GM12878 (cell line): ENCODE measurements at regions not wholly inside any gene's neighbourhood (a gene's known extent, or its start where the extent isn't known, plus 50 kb on each side); places are given as distances from the start of the nearest gene placed in this dataset.

ENCODE experiments used
- ATAC-seq: fragments of 200-7000 bp; cut with Tn5 transposase; 3 replicates; pipeline ENCODE4 v1.9.1; 2020; ENCODE audit warnings: mild to moderate bottlenecking, moderate library complexity
- BruUV-seq: library from RNA; stranded (reverse); fragments of 400-500 nt; replicated peaks from 2 replicates; lab custom pipeline; 2021; lab: Mats Ljungman, UMichigan
- CTCF ChIA-PET: fragments of 300-600 bp; sonication (Branson Sonifier 250); formaldehyde crosslinking; extraction: SDS; loops from one replicate; lab custom pipeline; 2021; ENCODE audit warnings: inconsistent platforms; lab: Yijun Ruan, JAX
- POLR2A ChIA-PET: fragments of 350-600 bp; formaldehyde crosslinking; extraction: SDS; loops from one replicate; lab custom pipeline; 2021; ENCODE audit warnings: inconsistent platforms; lab: Charles Lee
- RAD21 ChIA-PET: fragments of 300-600 bp; sonication (Branson Sonifier 250); formaldehyde crosslinking; loops from one replicate; lab custom pipeline; 2023; ENCODE audit warnings: antibody characterized with exemption; ENCODE audit not compliant: unreplicated experiment; lab: Charles Lee
- SMC1A ChIA-PET: fragments of 300-600 bp; sonication (Branson Sonifier 250); formaldehyde crosslinking; loops from one replicate; lab custom pipeline; 2023; ENCODE audit not compliant: unreplicated experiment, uncharacterized antibody; lab: Charles Lee
- DNase-seq: peaks from one replicate; pipeline ENCODE4 v3.0.0-alpha.2; 2011; ENCODE audit warnings: low read depth, low spot score
- FAIRE-seq: peaks from 3 replicates; lab custom pipeline; 2011; peaks lifted over from hg19 to GRCh38; lab: Jason Lieb, UNC
- H2AFZ ChIP-seq: 2 replicates; pipeline ENCODE4 v1.6.0; 2011; ENCODE audit warnings: low read depth, low read length, control low read depth; ENCODE audit not compliant: control insufficient read depth
- H3K27ac ChIP-seq: 2 replicates; pipeline ENCODE4 v1.5.1; 2011; ENCODE audit warnings: control low read depth; ENCODE audit not compliant: control insufficient read depth, insufficient read depth
- H3K27me3 ChIP-seq, 2 experiments: replicated peaks in 1 of 2; 2 replicates each; pipeline versions ENCODE4 v1.6.0 to v1.6.1; 2011; ENCODE audit warnings: low read length in 1 of 2; ENCODE audit not compliant: control insufficient read depth in 2 of 2, insufficient read depth in 2 of 2
- H3K36me3 ChIP-seq, 2 experiments: 2 replicates each; pipeline ENCODE4 v1.5.1; 2011; ENCODE audit warnings: low read length in 1 of 2; ENCODE audit not compliant: control insufficient read depth in 2 of 2, insufficient read depth in 2 of 2
- H3K4me1 ChIP-seq: 2 replicates; pipeline ENCODE4 v1.6.1; 2011; ENCODE audit warnings: mild to moderate bottlenecking, low read length, moderate library complexity, mixed read lengths; ENCODE audit not compliant: control insufficient read depth, insufficient read depth
- H3K4me2 ChIP-seq: 2 replicates; pipeline ENCODE4 v1.6.0; 2011; ENCODE audit warnings: control low read depth; ENCODE audit not compliant: control insufficient read depth, insufficient read depth
- H3K4me3 ChIP-seq: fragments of 200-600 bp; sonication (generic); 2 replicates; pipeline ENCODE4 v1.5.1; 2016
- H3K79me2 ChIP-seq: 2 replicates; pipeline ENCODE4 v1.6.0; 2011; ENCODE audit warnings: low read length; ENCODE audit not compliant: control insufficient read depth, insufficient read depth
- H3K9ac ChIP-seq: 2 replicates; pipeline ENCODE4 v1.8.0; 2011; ENCODE audit warnings: low read length, control low read depth, mixed read lengths; ENCODE audit not compliant: control insufficient read depth, insufficient read depth
- H3K9me3 ChIP-seq: replicated peaks from 3 replicates; pipeline ENCODE4 v1.5.1; 2011; ENCODE audit warnings: mild to moderate bottlenecking, low read length; ENCODE audit not compliant: control insufficient read depth, insufficient read depth
- H4K20me1 ChIP-seq: 2 replicates; pipeline ENCODE4 v1.6.0; 2011; ENCODE audit not compliant: control insufficient read depth, insufficient read depth
- CBX3 ChIP-seq: fragments of 200-600 bp; sonication (generic); IDR thresholded peaks from 2 replicates; pipeline ENCODE4 v1.6.1; 2016; ENCODE audit warnings: low read depth, borderline replicate concordance
- CHD1 ChIP-seq: IDR thresholded peaks from 2 replicates; pipeline ENCODE4 v1.6.1; 2012; ENCODE audit warnings: low read depth, low read length, improper control_type of control experiment
- ETV6 ChIP-seq, 2 experiments: fragments of 450-650 bp in 1 of 2; IDR thresholded peaks in 1 of 2; conservative IDR thresholded peaks in 1 of 2; 2 replicates each; pipeline ENCODE4 v1.6.1; 2014; ENCODE audit warnings: antibody characterized with exemption in 1 of 2, borderline replicate concordance in 1 of 2, low read depth in 1 of 2, mild to moderate bottlenecking in 1 of 2, moderate library complexity in 1 of 2
- FOXK2 ChIP-seq: fragments of 450-650 bp; IDR thresholded peaks from 2 replicates; pipeline ENCODE4 v1.6.1; 2017; ENCODE audit warnings: mild to moderate bottlenecking, moderate library complexity
- NFXL1 ChIP-seq: fragments of 450-650 bp; IDR thresholded peaks from 2 replicates; pipeline ENCODE4 v1.6.1; 2017; ENCODE audit warnings: antibody characterized with exemption, mild to moderate bottlenecking, borderline replicate concordance
- SMARCA5 ChIP-seq: fragments of 450-650 bp; IDR thresholded peaks from 2 replicates; pipeline ENCODE4 v1.6.1; 2017; ENCODE audit warnings: mild to moderate bottlenecking
- SUPT20H ChIP-seq: IDR thresholded peaks from 2 replicates; pipeline ENCODE4 v1.6.1; 2011; ENCODE audit warnings: low read depth, mild to moderate bottlenecking, low read length, moderate library complexity, borderline replicate concordance; ENCODE audit not compliant: control insufficient read depth
- WGBS: methylation state at CpG from one replicate; pipeline ENCODE4 v1.1.6; 2016; ENCODE audit warnings: low lambda C conversion rate; ENCODE audit not compliant: insufficient replicate concordance, insufficient coverage; ENCODE audit errors: missing lambda C conversion rate; 5-methylcytosine and 5-hydroxymethylcytosine counted together
- in situ Hi-C: fragments of 300-500 bp; cut with MboI; formaldehyde crosslinking; loops from 9 replicates; pipeline ENCODE4 v1.14.3; 2018; ENCODE audit warnings: mixed read lengths
- intact Hi-C: fragments of 100-400 bp; cut with micrococcal nuclease; formaldehyde crosslinking; loops from one replicate; pipeline ENCODE4 v1.14.2; 2022; ENCODE audit not compliant: unreplicated experiment
- TF ChIP-seq, protein P1 (sequence below): fragments of 450-650 bp; IDR thresholded peaks from 2 replicates; pipeline ENCODE4 v1.6.1; 2018; ENCODE audit warnings: mild to moderate bottlenecking, low read depth, moderate library complexity; ENCODE audit not compliant: partially characterized antibody
- TF ChIP-seq, protein P2 (sequence below): IDR thresholded peaks from 2 replicates; pipeline ENCODE4 v1.6.1; 2012; ENCODE audit warnings: mild to moderate bottlenecking, low read depth, low read length

DNA sequence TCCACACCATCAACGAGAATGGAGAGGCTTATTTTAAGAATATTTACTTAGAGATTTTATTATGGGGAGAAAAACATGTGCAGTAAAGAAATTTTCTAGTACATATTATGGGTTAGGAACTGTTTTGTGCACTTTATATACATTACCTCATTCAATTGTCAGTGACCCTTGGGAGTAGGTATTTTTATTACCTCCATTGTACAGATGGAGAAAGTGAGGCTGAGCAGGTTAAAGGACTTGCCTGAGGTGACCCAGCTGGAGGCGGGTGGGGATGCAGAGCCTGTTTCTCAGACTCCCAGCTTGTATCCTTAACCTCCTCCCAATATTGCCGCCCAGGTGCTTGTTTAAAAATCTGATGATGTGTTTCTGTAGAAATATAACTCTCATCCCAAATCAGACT lies 356.7 kb downstream of the HRH4 start:
- Histone ChIP-seq H3K79me2 (no peaks in the 10 kb centered on the region), H3K4me2 (no peak overlapping the region), H3K4me3 (no peak overlapping the region), H3K27ac (no peak overlapping the region), H3K27me3 (peaks cover 0 to 1% of the 10 kb centered on the region in 2 experiments; a peak in 1 of 4 replicates), H2AFZ (no peak overlapping the region), H3K4me1 (no peaks in the 10 kb centered on the region), H4K20me1 (no peaks in the 10 kb centered on the region), H3K9ac (no peak overlapping the region), H3K9me3 (no peaks in the 10 kb centered on the region)
- ChIA-PET POLR2A (no interaction called here), RAD21 (no interaction called here), CTCF (no interaction called here), SMC1A (no interaction called here)
- BruUV-seq: no TSS peak
- FAIRE-seq (no peak), DNase-seq (no peak), ATAC-seq (no peak)
- in situ Hi-C loops: no loop called here
- WGBS: 16% methylated on average over 3 of the region's 3 CpGs
- TF ChIP-seq FOXK2 (no peak), CBX3 (no peak), SUPT20H (no peak), CHD1 (no peak), ETV6 (conservative IDR thresholded peaks at IDR 0.05 in 1 of 2, IDR thresholded peaks at IDR 0.05 in 1 of 2; ENCODE audit: borderline replicate concordance in 1 of 2, low read depth in 1 of 2) (no peak), NFXL1 (no peak), SMARCA5 (no peak)
- TF ChIP-seq, all 136 proteins: peak for 0
- no peaks in the 10 kb centered on the region for H3K36me3 ChIP-seq
- intact Hi-C loops: no loop called here

GRCh38 chr18:24817587-24818371 lies 357.3 kb downstream of the HRH4 start:
- DNase-seq: no peak
- H3K9me3 ChIP-seq: no peaks in the 10 kb centered on the region
- no peaks in the 10 kb centered on the region for H4K20me1 ChIP-seq
- H3K27ac ChIP-seq: no peak overlapping the region
- no peak for FAIRE-seq
- H3K36me3 ChIP-seq: no peaks in the 10 kb centered on the region
- SMC1A ChIA-PET: no interaction called here
- H3K4me2 ChIP-seq: no peak overlapping the region
- peaks cover 0 to 1% of the 10 kb centered on the region in 2 experiments; a peak in 1 of 4 replicates for H3K27me3 ChIP-seq
- ATAC-seq: no peak
- intact Hi-C loops: no loop called here
- H3K4me1 ChIP-seq: no peaks in the 10 kb centered on the region
- CTCF ChIA-PET: no interaction called here
- WGBS: 22% methylated on average over 9 of the region's 9 CpGs
- POLR2A ChIA-PET: no interaction called here
- in situ Hi-C loops: no loop called here
- H3K4me3 ChIP-seq: no peak overlapping the region
- no TSS peak for BruUV-seq
- H3K9ac ChIP-seq: no peak overlapping the region
- no peak overlapping the region for H2AFZ ChIP-seq
- RAD21 ChIA-PET: no interaction called here
- no peaks in the 10 kb centered on the region for H3K79me2 ChIP-seq
- TF ChIP-seq, protein P1, sequence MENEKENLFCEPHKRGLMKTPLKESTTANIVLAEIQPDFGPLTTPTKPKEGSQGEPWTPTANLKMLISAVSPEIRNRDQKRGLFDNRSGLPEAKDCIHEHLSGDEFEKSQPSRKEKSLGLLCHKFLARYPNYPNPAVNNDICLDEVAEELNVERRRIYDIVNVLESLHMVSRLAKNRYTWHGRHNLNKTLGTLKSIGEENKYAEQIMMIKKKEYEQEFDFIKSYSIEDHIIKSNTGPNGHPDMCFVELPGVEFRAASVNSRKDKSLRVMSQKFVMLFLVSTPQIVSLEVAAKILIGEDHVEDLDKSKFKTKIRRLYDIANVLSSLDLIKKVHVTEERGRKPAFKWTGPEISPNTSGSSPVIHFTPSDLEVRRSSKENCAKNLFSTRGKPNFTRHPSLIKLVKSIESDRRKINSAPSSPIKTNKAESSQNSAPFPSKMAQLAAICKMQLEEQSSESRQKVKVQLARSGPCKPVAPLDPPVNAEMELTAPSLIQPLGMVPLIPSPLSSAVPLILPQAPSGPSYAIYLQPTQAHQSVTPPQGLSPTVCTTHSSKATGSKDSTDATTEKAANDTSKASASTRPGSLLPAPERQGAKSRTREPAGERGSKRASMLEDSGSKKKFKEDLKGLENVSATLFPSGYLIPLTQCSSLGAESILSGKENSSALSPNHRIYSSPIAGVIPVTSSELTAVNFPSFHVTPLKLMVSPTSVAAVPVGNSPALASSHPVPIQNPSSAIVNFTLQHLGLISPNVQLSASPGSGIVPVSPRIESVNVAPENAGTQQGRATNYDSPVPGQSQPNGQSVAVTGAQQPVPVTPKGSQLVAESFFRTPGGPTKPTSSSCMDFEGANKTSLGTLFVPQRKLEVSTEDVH: no peak
- TF ChIP-seq, protein P2, sequence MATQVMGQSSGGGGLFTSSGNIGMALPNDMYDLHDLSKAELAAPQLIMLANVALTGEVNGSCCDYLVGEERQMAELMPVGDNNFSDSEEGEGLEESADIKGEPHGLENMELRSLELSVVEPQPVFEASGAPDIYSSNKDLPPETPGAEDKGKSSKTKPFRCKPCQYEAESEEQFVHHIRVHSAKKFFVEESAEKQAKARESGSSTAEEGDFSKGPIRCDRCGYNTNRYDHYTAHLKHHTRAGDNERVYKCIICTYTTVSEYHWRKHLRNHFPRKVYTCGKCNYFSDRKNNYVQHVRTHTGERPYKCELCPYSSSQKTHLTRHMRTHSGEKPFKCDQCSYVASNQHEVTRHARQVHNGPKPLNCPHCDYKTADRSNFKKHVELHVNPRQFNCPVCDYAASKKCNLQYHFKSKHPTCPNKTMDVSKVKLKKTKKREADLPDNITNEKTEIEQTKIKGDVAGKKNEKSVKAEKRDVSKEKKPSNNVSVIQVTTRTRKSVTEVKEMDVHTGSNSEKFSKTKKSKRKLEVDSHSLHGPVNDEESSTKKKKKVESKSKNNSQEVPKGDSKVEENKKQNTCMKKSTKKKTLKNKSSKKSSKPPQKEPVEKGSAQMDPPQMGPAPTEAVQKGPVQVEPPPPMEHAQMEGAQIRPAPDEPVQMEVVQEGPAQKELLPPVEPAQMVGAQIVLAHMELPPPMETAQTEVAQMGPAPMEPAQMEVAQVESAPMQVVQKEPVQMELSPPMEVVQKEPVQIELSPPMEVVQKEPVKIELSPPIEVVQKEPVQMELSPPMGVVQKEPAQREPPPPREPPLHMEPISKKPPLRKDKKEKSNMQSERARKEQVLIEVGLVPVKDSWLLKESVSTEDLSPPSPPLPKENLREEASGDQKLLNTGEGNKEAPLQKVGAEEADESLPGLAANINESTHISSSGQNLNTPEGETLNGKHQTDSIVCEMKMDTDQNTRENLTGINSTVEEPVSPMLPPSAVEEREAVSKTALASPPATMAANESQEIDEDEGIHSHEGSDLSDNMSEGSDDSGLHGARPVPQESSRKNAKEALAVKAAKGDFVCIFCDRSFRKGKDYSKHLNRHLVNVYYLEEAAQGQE: no peak
